Activated T-helper 1 cell treated with anti-CD3 and anti-CD28 coated beads, Interleukin-12 subunit alpha, Interleukin-12 subunit beta, Interleukin-2, Interleukin-4 antibody, amounts not matched to agents 30 ng/mL and 10 ng/mL and 1 ng/mL, durations not matched to agents 14 hours and 24 hours and 36 hours (primary cell): ENCODE measurements at regions not wholly inside any gene's neighbourhood (a gene's known extent, or its start where the extent isn't known, plus 50 kb on each side); places are given as distances from the start of the nearest gene placed in this dataset.
"Not testable (repeated sequence)": the region's sequence is repeated elsewhere in the genome, so short reads cannot be mapped to it uniquely, and the experiment has no call there.

Experiments used
- DNase-seq: peaks from one replicate; pipeline ENCODE4 v3.0.0; 2021; ENCODE audit warnings: low spot score
- H3K27ac Mint-ChIP-seq: one replicate; pipeline ENCODE4 v1.8.0; 2021; ENCODE audit warnings: mild to moderate bottlenecking, mixed read lengths
- H3K27me3 Mint-ChIP-seq: one replicate; pipeline ENCODE4 v1.8.0; 2022; ENCODE audit warnings: mild to moderate bottlenecking, moderate library complexity, mixed read lengths; ENCODE audit not compliant: insufficient read depth
- H3K36me3 Mint-ChIP-seq: one replicate; pipeline ENCODE4 v1.8.0; 2021; ENCODE audit warnings: low read depth, mixed read lengths
- H3K4me1 Mint-ChIP-seq: one replicate; pipeline ENCODE4 v1.8.0; 2021; ENCODE audit warnings: low read depth, mixed read lengths
- H3K4me3 Mint-ChIP-seq: one replicate; pipeline ENCODE4 v1.8.0; 2021; ENCODE audit warnings: mild to moderate bottlenecking, moderate library complexity, mixed read lengths
- H3K9me3 Mint-ChIP-seq: one replicate; pipeline ENCODE4 v1.8.0; 2021; ENCODE audit warnings: mixed read lengths
- intact Hi-C: fragments of 100-400 bp; cut with micrococcal nuclease; formaldehyde crosslinking; loops from one replicate; pipeline ENCODE4 v1.15.1; 2024

DNA sequence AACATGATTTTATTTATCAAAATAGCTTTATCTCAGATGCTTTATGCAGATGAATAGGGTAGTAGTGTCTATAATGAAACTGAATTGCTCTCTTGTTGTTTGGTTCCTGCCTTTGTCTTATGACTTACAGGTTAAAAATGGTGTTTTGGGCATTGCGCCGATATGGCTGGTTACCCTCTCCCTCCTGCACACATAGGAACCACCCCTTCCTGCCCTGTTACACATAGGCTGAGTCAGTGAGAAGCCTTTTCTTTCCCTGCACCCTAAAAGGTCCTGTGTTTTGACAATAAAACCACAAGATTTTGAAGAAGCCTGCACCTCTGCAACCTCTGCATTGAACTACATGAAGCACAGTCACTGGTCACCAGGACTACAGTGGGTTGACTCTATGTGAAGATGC lies 655.8 kb upstream of the ANKRD30A start:
- no peaks in the 10 kb centered on the region for H3K36me3 Mint-ChIP-seq
- peaks cover 12% of the 10 kb centered on the region for H3K9me3 Mint-ChIP-seq
- no peaks in the 10 kb centered on the region for H3K27me3 Mint-ChIP-seq
- H3K27ac Mint-ChIP-seq: no peak overlapping the region
- no peak overlapping the region for H3K4me3 Mint-ChIP-seq
- H3K4me1 Mint-ChIP-seq: no peaks in the 10 kb centered on the region
- no peak for DNase-seq
- intact Hi-C loops: no loop called here

DNA sequence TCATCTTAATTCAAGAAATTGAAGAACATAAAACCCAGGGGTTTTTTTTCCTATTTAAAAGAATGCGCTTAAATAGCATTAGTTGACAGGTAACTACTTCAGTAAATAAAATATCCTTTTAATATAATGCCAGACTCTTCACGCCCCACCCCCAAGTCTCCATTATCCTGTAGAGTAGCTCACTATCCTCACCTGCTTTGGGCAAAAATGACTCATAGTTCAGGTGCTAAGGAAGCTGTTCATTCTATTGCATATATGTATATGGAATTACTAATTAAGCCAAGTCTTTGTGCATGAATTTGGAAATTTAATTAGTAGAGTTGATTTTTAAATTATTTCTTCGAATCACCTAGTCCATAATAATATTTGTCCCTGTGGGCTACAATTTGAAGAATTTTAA lies 656.8 kb upstream of the ANKRD30A start:
- Mint-ChIP-seq H3K36me3 (no peaks in the 10 kb centered on the region), H3K4me1 (no peaks in the 10 kb centered on the region), H3K27me3 (no peaks in the 10 kb centered on the region), H3K4me3 (no peak overlapping the region), H3K27ac (no peak overlapping the region), H3K9me3 (peaks cover 17% of the 10 kb centered on the region)
- intact Hi-C loops: no loop called here
- DNase-seq: no peak

DNA sequence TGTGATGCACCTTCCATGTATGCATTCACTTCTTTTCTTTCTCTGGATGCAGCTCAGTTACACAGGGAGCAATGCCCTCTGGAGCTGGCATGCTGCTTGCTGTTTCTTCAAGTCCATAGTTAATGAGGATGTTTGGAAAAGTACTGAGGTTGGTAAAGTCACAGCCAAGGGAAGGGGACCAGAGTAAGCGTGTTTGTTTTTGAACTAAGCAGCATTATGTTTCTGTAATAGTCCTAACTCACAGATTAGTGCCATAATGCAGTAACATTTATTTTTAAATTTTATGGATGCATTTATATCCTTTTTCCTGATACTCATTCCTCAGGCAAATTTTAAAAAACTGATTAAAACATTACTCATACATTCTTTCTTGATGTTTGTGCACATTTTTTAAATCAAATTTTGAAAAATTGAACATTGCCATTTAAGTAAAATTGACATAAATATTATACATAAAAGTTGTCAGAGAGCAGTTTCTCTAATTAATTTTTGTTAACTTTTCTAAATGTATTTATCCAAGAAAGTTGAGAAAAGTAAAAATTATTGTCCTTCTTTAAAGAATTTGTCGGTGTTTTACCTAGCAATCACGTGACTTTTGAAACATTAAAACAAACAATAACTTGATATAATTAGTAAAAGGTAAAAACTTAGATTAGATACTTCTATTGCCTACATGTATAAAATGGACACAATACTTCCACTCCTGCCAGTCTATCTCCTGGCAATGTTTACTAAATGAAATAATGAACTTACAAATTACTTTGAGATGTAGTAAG lies 659.6 kb upstream of the ANKRD30A start:
- no peak overlapping the region for H3K4me3 Mint-ChIP-seq
- DNase-seq: no peak
- H3K4me1 Mint-ChIP-seq: no peaks in the 10 kb centered on the region
- H3K36me3 Mint-ChIP-seq: no peaks in the 10 kb centered on the region
- H3K27me3 Mint-ChIP-seq: no peaks in the 10 kb centered on the region
- H3K27ac Mint-ChIP-seq: no peak overlapping the region
- H3K9me3 Mint-ChIP-seq: peaks cover 25% of the 10 kb centered on the region
- intact Hi-C loops: no loop called here

DNA sequence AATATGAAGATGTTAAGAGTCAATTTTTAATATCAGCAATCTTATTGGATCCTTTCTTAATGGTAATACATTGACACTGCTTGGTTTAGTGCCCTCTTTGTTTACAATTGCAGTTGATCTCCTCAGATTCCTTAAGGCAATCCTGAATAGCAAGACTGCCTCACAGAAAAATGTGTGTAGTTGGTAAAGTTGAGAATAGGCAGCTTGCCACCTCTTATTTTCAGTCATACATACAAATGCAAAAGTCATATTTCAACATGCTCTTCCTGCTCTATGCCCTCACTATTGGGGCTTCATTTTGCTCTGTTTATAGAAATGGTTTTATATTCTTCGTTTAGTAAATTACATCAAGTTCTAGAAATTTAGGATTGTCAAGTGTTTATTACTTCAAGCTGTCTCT lies 661.1 kb upstream of the ANKRD30A start:
- no peak for DNase-seq
- no peaks in the 10 kb centered on the region for H3K36me3 Mint-ChIP-seq
- H3K27ac Mint-ChIP-seq: no peak overlapping the region
- peaks cover 28% of the 10 kb centered on the region for H3K9me3 Mint-ChIP-seq
- no peaks in the 10 kb centered on the region for H3K27me3 Mint-ChIP-seq
- intact Hi-C loops: no loop called here
- no peaks in the 10 kb centered on the region for H3K4me1 Mint-ChIP-seq
- H3K4me3 Mint-ChIP-seq: no peak overlapping the region

DNA sequence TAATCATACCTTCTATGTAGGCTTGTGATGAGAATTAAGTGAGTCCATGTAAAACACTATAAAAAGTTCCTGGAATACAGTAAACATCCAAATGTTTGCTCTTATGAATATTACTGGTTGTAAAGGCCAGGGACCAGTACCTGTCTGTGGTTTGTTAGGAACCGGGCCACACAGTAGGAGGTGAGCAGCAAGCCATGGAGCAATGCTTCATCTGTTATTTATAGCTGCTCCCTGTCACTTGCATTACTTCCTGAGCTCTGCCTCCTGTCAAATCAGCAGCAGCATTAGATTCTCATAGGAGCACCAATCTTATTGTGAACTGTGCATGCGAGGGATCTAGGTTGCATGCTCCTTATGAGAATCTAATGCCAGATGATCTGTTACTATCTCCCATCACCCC lies 662.0 kb upstream of the ANKRD30A start:
- Mint-ChIP-seq H3K4me3 (no peak overlapping the region), H3K27ac (no peak overlapping the region), H3K27me3 (no peaks in the 10 kb centered on the region), H3K9me3 (peaks cover 28% of the 10 kb centered on the region), H3K4me1 (no peaks in the 10 kb centered on the region), H3K36me3 (no peaks in the 10 kb centered on the region)
- no peak for DNase-seq
- intact Hi-C loops: no loop called here

DNA sequence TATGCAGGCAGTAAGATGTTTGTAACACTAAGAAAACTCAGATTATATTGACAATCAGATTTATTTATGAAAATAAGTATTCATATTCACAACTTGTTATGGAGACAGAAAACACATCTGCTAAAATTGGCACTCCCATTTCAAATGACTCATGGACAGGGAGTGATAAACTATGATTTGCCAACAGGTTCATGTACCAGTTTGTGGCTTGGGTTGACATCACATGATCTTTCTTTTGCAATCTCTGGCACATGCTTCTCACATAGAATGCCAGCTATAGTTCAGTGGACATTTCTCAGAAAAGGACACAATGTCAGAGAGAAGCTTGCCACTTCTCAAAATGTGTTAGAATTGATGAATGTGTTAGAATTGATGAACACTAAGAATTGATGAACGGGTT lies 663.2 kb upstream of the ANKRD30A start:
- Mint-ChIP-seq H3K27ac (no peak overlapping the region), H3K9me3 (peaks cover 36% of the 10 kb centered on the region), H3K4me3 (no peak overlapping the region), H3K4me1 (no peaks in the 10 kb centered on the region), H3K36me3 (no peaks in the 10 kb centered on the region), H3K27me3 (no peaks in the 10 kb centered on the region)
- DNase-seq: no peak
- intact Hi-C loops: no loop called here

DNA sequence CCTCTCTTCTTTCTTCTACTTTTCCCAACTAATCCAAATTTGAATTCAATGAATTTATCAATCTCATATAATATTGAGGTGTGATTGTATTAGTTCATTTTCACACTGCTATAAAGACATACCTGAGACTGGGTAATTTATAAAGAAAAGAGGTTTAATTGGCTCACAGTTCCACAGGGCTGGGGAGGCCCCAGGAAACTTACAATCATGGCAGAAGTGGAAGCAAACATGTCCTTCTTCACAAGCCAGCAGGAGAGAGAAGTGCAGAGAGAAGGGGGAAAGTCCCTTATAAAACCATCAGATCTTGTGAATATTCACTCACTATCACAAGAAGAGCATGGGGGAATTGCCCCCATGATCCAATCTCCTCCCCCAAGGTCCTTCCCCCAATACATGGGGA lies 667.0 kb upstream of the ANKRD30A start:
- peaks cover 26% of the 10 kb centered on the region for H3K9me3 Mint-ChIP-seq
- H3K27me3 Mint-ChIP-seq, DNase-seq, H3K27ac Mint-ChIP-seq, H3K4me3 Mint-ChIP-seq, H3K4me1 Mint-ChIP-seq, H3K36me3 Mint-ChIP-seq, intact Hi-C loops: not testable (repeated sequence)

DNA sequence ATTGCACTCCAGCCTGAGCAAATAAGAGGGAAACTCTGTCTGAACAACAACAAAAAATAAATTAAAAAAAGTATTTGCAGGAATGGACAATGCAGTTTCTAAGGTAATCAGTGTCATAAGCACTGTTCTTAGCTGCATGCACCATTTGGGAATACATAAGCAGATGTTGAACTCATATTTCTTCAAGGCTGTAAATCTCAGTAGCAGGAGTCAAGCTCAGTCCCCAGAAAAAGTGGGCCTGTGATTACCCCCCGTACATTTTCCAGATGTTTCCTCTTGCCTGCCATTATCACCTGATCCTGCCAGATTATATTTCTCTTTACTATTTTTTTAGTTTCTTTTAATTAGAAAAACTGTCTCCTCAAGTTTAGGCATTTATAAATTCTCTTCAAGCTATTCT lies 667.6 kb upstream of the ANKRD30A start:
- H3K9me3 Mint-ChIP-seq: peaks cover 26% of the 10 kb centered on the region
- no peak overlapping the region for H3K27ac Mint-ChIP-seq
- no peaks in the 10 kb centered on the region for H3K27me3 Mint-ChIP-seq
- H3K4me3 Mint-ChIP-seq: no peak overlapping the region
- no peaks in the 10 kb centered on the region for H3K4me1 Mint-ChIP-seq
- DNase-seq: no peak
- H3K36me3 Mint-ChIP-seq: no peaks in the 10 kb centered on the region
- intact Hi-C loops: no loop called here

DNA sequence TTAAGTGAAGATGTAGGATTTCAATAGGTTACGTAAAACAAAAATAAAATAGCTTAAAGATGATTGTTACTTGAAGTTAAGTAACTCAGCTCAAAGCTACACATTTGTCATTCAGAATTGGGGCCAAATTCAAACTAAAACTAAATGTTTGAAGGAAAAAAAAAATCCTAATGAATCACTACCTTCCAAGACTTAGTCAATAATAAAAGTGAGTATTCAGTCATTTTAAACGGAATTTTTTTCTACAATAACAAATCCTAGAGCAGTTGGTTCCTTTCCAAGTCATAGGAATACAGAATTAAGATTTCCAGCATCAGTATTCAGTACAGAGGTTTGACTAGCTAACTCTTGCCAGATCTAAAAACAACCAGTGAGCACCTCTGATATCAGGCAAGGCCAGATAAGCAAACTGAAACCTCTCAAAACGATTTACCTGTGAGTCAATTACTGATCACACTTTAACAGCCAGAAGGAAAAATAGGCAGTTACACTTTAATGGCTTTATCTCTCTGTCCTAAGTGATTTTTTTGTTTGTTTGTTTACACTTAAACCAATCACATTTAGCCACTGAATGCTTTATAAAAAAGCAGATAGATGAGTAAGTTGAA lies 669.8 kb upstream of the ANKRD30A start:
- no peak for DNase-seq
- intact Hi-C loops: no loop called here

DNA sequence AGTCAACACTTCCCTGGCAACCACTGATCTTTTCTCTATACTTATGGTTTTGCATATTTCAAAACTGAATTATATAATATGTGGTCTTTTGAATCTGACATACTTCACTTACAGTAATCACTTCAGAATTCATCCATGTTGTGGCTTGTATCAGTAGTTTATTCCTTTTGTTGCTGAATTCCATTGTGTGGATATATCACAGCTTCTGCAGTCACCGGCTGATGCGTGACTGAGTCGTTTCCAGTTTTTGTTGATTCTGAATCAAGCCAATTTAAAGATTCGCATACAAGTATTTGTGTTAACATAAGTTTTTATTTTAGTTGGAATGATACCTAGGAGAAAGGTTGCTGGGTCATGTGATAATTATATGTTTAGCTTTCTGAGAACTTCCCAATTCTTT lies 672.5 kb upstream of the ANKRD30A start:
- Mint-ChIP-seq H3K27me3 (no peaks in the 10 kb centered on the region), H3K4me1 (no peaks in the 10 kb centered on the region), H3K27ac (no peak overlapping the region), H3K4me3 (no peak overlapping the region), H3K36me3 (no peaks in the 10 kb centered on the region), H3K9me3 (peaks cover 24% of the 10 kb centered on the region)
- intact Hi-C loops: no loop called here
- no peak for DNase-seq

More for the DNA sequence above, 669.8 kb upstream of the ANKRD30A start:
- no peaks in the 10 kb centered on the region for H3K36me3 Mint-ChIP-seq
- no peak overlapping the region for H3K4me3 Mint-ChIP-seq
- H3K27me3 Mint-ChIP-seq: no peaks in the 10 kb centered on the region
- no peaks in the 10 kb centered on the region for H3K4me1 Mint-ChIP-seq
- H3K27ac Mint-ChIP-seq: no peak overlapping the region
- peaks cover 23% of the 10 kb centered on the region for H3K9me3 Mint-ChIP-seq

DNA sequence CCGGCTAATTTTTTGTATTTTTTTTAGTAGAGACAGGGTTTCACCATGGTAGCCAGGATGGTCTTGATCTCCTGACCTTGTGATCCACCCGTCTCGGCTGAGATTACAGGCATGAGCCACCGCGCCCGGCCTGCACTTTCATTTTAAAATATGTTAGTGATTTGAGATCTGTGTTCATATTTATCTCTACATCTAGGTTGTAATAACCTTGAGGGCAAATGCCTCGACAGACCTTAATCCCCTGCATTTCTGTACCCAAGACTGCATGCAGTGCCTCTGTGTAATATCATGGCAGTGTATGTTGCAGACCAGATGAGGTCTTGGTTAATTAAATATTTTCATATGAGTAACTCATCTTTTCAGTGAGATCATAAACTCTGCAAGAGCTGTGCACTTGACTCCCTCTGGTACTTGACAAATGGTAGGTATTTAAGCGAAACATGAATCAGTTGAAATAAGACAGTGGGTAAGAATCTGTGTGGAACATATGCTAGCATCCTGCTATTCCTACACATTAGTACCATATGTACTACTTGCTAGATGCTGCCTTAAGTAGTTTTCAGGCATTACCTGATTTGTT lies 673.9 kb upstream of the ANKRD30A start:
- no peak overlapping the region for H3K4me3 Mint-ChIP-seq
- no peaks in the 10 kb centered on the region for H3K27me3 Mint-ChIP-seq
- H3K27ac Mint-ChIP-seq: no peak overlapping the region
- DNase-seq: no peak
- H3K9me3 Mint-ChIP-seq: peaks cover 24% of the 10 kb centered on the region
- intact Hi-C loops: no loop called here
- no peaks in the 10 kb centered on the region for H3K36me3 Mint-ChIP-seq
- H3K4me1 Mint-ChIP-seq: no peaks in the 10 kb centered on the region

DNA sequence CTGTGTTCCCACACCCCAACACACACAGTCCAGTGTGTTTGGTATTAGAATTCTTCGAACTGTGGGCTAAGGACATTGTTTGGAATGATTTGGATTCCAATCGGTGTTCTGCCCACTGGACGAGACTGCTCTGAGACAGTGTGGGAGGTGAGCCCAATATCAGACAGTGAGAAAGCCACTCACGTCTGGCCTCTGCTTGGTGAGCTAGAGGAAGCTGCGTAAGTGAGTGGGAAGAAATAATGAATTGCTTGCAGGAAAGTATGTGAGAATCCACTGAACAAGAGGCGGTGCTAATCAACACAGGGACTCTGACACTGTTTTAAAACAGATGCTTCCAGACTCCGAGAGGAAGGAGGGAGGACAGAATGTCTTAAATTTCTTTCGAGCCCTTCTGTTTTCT lies 675.0 kb upstream of the ANKRD30A start:
- Mint-ChIP-seq H3K4me1 (no peaks in the 10 kb centered on the region), H3K36me3 (no peaks in the 10 kb centered on the region), H3K27me3 (no peaks in the 10 kb centered on the region), H3K4me3 (no peak overlapping the region), H3K9me3 (peaks cover 22% of the 10 kb centered on the region), H3K27ac (no peak overlapping the region)
- no peak for DNase-seq
- intact Hi-C loops: no loop called here

DNA sequence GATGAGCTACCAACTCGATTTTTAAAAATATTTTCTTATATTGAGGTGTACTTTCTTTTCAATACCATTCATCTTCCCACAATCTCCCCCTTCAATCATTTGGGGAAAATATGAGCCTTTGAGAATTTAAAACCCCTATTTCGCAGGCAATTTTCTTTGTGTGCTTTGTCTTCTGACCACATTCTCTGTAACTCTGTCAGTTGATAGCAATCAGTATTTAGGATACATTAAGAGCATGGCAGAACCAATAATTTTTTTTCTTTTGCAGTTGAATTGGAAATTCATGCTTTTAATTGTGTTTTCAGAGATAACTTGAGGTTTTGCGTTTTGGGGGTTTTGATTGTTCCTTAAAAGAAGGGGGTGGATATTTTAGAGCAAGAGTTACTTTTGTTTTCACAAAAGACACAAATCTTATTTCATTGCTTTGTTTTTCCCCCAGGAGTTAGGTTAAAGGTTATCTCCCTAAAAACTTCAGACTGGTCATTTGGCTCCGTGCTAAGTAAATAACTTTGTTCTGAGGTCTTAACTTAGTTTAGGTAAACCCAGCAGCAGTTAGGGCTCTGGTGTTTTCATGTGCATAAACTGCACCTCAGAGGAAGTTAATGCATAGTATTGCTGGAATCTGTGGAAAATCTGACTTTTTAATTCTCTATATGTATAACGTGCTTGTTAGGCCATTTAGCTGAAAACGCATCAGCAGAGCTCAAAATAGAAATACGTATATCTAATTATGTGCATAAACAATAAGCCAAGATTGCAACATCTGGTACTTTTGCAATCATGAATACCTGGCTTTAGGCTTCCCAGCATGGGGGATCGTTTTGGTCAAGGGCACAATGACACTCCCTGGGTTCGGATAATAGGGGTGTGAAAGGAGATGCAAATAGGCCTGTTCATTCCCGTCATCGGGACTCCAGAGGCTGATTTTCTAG lies 676.4 kb upstream of the ANKRD30A start:
- no peak overlapping the region for H3K4me3 Mint-ChIP-seq
- DNase-seq: no peak
- intact Hi-C loops: no loop called here
- H3K36me3 Mint-ChIP-seq: no peaks in the 10 kb centered on the region
- no peaks in the 10 kb centered on the region for H3K27me3 Mint-ChIP-seq
- no peak overlapping the region for H3K27ac Mint-ChIP-seq
- peaks cover 22% of the 10 kb centered on the region for H3K9me3 Mint-ChIP-seq
- no peaks in the 10 kb centered on the region for H3K4me1 Mint-ChIP-seq
